ENCODE measurements at regions not wholly inside any gene's neighbourhood (a gene's known extent, or its start where the extent isn't known, plus 50 kb on each side); places are given as distances from the start of the nearest gene placed in this dataset.
A peak's percentile ranks its signal among the peaks of the same experiment; 100 is the strongest.
"Not testable (repeated sequence)": the region's sequence is repeated elsewhere in the genome, so short reads cannot be mapped to it uniquely, and the experiment has no call there.

DNA sequence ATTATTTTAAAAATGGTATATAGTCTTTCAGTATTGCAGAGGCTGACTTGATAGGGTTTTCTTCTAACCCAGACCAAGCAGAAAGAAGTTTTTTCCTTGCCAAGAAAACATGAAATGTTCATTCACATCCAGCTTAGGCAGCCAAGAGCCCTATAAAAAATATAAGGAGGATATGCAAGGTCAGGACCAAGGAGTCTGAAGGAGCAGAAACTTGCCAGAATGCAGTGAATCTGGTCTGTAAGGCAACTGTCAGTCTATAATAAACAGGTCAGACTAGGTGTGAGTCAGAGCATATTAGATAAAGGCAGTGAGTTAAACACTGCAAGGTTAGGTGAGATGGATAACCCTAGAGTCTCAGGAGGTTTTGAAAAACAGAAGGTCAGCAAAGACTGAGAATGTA lies 645.5 kb downstream of the C12orf50 start:
- no peak for DNase-seq
- in situ Hi-C loops (cut with MboI; ENCODE audit: low pct_unique_long_range_greater_than_20kb, low sequenced_read_pairs): no loop called here

DNA sequence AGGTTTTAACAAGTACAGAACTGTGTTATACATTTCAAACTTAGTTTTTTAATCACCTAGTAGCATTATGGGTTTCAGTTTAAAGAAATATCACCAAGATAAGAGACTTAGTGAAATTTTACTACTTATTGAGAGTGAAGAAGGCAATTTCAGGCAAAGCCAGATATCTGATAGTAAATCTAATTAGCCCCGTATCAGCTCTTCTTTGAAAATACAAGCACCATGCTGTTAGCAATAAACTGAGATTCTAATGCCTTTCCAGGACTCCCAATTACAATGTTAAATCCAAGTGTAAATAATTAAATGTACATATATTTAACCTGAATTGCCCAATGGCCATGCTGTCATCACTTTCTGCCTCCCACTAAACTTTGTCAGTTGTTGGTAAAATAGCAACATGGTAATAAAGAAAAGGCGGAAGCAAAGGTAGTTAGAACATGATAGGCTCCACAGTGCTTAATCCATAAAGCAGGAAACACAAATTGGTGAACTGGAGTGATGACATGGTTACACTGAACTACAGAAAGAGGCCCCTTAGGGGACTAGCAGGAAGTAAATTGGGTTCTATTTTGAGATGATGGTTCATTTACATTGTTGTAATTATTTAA lies 646.1 kb downstream of the C12orf50 start:
- in situ Hi-C loops (cut with MboI; ENCODE audit: low pct_unique_long_range_greater_than_20kb, low sequenced_read_pairs): no loop called here
- no peak for DNase-seq

DNA sequence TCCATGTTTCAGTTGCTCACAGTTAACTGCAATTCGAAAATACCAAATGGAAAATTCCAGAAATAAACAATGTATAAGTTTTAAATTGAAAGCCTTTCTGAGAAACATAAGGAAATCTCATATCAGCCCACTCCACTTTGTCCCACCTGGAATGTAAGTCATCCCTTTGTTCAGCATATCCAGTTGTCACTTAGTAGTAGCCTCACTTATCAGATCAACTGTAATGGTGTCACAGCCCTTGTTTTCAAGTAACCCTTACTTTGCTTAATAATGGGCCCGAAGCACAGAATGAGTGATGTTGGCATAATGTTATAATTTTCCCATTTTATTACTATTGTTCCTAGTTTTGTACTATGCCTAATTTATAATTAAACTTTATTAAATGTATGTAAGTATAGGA lies 646.8 kb downstream of the C12orf50 start:
- no peak for DNase-seq
- in situ Hi-C loops (cut with MboI; ENCODE audit: low pct_unique_long_range_greater_than_20kb, low sequenced_read_pairs): no loop called here

DNA sequence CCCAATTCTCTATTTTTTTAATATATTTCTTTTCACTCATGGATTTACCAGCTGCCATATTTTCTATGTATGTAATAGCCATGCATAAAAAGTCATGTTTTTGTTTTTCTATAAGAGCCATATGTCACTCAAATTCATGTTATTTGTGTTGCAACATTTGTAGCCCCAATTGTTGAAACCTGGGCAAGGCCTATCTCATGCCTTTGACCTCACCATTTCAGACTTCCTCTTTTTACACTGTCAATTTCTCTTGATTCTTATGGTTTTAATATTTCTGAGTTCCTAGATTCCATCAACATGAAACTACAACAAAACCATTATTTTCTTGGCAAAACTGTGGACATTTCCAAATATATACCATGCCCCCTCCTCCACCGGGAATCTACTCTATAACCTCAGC lies 647.5 kb downstream of the C12orf50 start:
- in situ Hi-C loops (cut with MboI; ENCODE audit: low pct_unique_long_range_greater_than_20kb, low sequenced_read_pairs): no loop called here
- peak; percentile 8 for DNase-seq

DNA sequence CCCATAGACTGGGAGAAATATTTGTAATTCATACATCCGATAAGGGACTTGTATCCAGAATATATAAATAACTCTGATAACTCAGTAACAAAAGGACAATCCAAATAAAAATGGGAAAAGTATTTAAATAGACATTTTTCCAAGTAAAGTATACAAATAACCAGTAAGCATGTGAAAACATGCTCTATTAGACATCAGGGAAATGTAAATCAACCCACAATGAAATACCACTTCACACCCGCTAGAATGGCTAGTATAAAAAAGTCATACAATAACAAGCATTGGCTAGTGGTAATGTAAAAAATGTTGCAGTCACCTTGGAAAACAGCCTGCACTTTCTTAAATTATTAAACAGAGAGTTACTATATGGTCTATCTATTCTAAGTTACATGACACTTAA lies 650.7 kb downstream of the C12orf50 start:
- in situ Hi-C loops (cut with MboI; ENCODE audit: low pct_unique_long_range_greater_than_20kb, low sequenced_read_pairs): no loop called here
- DNase-seq: no peak

DNA sequence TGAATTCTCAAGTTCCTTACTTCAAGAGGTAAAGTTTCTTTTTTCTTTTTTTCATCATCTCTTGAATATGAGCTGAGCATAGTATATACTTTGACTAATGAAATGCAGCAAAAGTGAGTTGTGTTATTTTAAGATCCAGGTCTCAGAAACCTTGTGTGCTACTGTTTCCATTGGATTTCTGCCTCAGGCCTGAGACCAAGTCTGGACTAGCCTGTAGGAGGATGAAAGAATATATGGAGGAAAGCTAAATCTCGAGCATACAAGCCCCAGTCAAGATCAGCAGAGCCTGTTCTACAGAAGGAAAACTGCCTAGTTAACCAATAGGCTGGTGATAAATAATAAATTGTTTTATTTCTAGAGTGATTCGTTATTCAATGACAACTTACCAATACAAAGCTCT lies 652.5 kb downstream of the C12orf50 start:
- no peak for DNase-seq
- in situ Hi-C loops (cut with MboI; ENCODE audit: low pct_unique_long_range_greater_than_20kb, low sequenced_read_pairs): no loop called here

DNA sequence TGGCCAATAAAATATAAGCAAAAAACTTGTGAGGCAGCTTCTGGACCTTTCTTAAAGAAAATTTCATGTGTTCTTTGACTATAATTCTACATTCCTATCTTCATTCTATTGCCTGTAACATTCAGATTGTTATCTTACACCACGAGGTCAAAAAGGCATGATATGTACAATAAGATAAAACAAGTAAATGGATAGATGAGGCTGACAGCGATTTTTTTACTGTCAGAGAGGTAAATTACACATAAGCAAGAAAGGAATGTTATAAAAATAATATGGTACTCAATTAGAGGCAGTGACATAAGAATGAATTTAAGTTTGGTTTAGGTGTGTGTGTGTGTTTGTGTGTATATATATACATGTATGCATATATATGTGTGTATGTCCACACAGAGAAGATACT lies 660.0 kb downstream of the C12orf50 start:
- in situ Hi-C loops (cut with MboI; ENCODE audit: low pct_unique_long_range_greater_than_20kb, low sequenced_read_pairs): no loop called here
- DNase-seq: no peak

DNA sequence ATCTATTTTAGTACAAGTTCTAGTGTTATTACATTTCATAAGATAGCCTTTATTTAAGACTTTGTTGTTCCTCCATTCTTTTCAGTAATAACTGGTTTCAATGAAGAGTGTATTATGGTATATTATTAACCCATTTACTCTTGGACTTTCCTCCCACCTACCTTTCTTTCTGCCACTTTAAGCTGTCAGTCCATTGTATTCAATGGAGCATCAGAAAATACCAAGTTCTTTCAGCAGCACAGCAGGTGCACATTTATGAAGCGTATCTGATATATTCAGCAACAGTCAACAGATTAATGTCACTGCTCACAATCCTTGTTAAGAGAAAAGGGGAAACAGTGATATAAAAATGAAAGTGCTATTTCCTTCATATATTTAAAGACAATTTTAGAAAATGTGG lies 660.9 kb downstream of the C12orf50 start:
- in situ Hi-C loops (cut with MboI; ENCODE audit: low pct_unique_long_range_greater_than_20kb, low sequenced_read_pairs): no loop called here
- DNase-seq: no peak

DNA sequence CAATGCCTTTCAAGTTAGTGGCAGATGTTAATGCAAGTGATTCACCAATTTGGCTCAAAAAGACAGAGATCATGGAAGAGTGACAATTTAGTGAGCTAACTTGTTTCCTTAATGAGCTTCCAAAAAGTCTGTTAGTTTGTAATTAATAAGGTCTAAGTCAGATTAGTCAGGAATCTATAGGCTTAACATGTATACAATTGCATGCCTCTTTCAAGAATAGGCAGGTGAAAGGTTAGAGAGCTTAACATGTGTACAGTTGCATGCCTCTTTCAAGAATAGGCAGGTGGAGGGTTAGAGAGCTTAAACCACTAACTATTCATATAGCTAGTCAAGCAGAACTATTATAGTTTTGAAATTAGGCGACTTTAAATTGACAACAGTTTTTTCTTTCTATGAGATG lies 663.8 kb downstream of the C12orf50 start:
- DNase-seq: no peak

DNA sequence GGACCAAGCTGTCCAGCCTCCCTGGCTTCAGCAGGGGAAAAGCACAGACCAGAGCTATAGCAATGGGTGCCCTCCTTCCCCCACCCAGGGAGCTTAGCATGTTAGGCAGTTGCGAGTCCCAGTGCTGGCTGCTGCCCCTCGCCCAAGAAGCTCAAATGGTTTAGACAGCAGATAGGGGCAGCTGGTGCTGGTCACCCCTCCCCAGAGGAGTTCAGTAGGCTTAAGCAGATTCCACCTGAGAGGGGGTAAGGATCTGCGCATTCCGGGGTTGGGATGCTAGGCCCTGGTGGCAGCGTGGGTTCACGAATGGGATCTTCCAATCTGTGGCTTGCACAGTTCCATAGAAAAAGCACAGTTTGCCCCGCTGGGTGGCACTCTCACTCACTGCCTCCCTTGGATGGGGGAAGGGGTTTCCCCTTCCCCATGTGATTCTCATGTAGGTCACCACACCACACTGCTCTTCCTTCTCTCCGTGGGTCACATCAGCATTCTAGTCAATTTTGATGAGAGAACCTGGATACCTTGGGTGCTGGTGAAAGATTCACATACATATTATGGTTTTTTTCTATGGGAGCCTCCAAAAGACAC lies 665.6 kb downstream of the C12orf50 start:
- no peak for DNase-seq
- in situ Hi-C loops (cut with MboI; ENCODE audit: low pct_unique_long_range_greater_than_20kb, low sequenced_read_pairs): no loop called here

More for the DNA sequence above, 663.8 kb downstream of the C12orf50 start:
- in situ Hi-C loops (cut with MboI; ENCODE audit: low pct_unique_long_range_greater_than_20kb, low sequenced_read_pairs): no loop called here

DNA sequence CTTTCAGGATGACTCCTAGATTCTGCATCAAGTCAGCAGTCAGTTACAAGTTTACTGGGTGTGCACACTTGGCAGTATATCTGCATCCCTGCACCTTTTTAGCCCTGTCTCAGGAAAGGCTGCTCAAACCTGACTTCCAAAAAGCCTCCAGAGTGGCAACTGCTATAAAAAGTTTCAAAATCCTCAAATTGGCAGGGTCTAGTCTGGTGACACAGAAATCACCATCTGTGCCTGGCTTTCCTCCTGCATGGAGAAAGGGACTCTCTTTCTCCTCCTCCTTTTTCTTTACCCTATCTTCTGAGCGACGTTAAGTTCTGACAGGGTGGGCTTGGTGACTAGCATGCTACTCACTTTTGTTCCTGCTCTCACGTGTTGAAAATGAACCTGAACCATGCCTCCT lies 679.5 kb downstream of the C12orf50 start:
- in situ Hi-C loops (cut with MboI; ENCODE audit: low pct_unique_long_range_greater_than_20kb, low sequenced_read_pairs): no loop called here
- no peak for DNase-seq

DNA sequence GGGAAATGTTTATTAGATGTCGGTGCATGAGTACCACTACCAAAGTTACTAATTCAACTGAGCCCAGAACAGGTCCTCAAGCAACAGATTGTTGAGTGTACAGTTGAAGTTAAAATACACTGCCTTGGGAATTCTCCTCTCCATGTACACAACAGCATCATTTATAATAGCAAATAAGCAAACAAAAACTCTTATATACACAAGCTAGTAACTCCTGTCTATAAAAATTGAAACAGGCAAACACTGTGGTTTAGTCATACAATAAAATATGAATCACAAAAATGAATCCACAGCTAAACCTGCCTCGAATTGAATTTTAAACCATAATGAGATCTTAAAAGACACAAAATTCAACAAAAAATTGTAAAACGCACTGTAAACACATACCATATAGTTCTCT lies 681.1 kb downstream of the C12orf50 start:
- no peak for DNase-seq
- in situ Hi-C loops (cut with MboI; ENCODE audit: low pct_unique_long_range_greater_than_20kb, low sequenced_read_pairs): no loop called here

DNA sequence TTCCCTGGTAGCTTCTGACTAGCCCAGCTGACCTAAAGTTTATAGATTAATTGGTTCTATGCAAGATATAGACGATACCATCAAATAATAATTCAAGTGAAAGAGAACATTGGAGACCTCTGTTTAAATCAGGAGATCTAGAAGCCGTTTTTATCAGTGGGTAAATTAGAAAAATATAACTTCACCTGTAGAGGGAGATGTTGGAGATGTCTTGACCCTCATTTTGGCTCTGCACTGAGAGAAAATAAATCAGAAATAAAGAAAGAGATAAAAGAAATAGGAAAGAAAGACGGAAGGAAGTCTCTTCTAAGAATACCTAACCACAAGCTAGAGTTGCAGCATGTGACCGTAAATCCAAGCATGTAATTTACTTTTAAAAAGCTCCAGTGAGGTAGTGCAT lies 684.5 kb downstream of the C12orf50 start:
- in situ Hi-C loops (cut with MboI; ENCODE audit: low pct_unique_long_range_greater_than_20kb, low sequenced_read_pairs): no loop called here
- no peak for DNase-seq

DNA sequence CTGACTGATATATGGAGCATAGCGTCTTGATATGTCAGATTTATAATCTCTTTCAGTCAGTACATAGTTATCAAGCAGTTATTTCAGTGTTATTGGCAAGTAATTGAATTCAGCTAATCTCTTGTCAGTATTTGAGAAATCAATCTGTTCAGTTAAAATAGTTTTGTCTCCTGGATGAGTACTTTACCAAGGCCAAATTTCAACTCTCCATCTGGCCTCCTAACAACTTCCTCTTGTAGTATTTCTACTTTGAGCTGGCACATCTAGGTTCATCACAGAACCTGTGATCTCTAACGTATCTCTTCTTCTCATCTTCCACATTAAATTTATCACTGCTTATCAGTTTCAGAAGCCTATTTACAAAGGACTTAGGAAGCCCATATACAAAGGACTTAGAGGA lies 690.5 kb downstream of the C12orf50 start:
- no peak for DNase-seq
- in situ Hi-C loops (cut with MboI; ENCODE audit: low pct_unique_long_range_greater_than_20kb, low sequenced_read_pairs): no loop called here

DNA sequence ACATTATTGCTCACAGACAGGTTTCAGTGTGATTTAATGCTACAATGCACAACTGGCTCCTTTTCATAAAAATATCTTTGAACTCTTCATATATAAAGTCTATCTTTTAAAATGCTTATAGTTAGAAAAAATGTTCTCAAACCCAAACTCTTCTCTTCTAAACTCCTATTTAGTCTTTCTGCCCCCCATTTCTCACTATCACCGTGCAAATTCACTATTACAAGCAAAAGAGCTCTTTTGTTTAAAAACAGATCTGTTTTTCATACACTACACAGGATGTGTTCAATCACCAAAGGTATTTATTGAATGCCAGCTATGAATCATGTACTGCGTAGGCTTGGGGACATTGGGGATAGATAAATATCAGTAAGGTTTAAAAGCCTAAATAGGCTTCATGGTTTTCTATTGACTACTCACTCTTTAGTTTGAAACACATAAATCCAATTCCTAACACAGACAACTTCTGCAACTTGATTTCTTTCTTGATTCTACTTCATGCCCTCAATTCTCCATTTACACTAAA lies 692.3 kb downstream of the C12orf50 start:
- DNase-seq: no peak
- in situ Hi-C loops (cut with MboI; ENCODE audit: low pct_unique_long_range_greater_than_20kb, low sequenced_read_pairs): no loop called here

DNA sequence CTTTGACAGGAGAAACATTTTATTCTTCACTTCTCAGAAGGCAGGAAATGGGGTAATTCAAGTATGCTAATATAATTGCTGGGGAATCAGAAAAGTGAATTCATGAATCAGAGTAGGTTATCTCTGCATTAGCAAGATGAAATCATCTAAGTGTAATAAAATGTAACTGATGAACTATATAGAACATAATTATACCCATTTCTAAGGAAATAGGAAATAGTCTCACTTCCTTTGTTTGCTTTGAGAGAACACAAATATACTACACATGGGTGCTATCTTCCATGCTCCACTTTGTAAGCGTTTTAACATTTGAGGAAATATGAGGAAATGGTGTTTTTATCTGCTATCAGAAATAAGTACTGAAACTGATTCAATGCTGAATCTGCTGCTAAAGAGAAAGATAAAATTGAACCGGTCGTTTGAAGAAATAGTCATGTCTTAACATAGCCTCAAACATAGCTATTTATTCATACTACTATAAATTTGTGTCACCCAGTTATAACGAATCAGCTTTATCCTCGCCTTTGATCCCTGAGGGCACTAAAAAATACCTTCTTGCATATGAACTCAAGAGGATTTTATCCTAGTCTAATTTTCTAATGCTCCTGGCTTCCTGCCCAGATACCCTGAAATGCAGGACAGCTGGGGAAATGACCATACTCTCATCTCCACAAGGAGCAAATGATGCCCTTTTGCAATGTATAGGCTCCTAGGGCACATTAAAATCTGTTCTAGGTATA lies 696.0 kb downstream of the C12orf50 start:
- in situ Hi-C loops (cut with MboI; ENCODE audit: low pct_unique_long_range_greater_than_20kb, low sequenced_read_pairs): no loop called here
- no peak for DNase-seq

DNA sequence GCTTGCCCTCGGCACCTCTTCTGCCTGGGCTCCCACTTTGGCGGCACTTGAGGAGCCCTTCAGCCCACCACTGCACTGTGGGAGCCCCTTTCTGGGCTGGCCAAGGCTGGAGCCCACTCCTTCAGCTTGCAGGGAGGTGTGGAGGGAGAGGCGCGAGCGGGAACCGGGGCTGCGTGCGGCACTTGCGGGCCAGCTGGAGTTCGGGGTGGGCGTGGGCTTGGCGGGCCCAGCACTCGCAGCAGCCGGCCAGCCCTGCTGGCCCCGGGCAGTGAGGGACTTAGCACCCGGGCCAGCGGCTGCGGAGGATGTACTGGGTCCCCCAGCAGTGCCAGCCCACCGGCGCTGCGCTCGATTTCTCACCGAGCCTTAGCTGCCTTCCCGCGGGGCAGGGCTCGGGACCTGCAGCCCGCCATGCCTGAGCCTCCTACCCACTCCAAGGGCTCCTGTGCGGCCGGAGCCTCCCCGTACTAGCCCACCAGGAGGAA lies 699.1 kb downstream of the C12orf50 start:
- DNase-seq; in situ Hi-C loops (cut with MboI; ENCODE audit: low pct_unique_long_range_greater_than_20kb, low sequenced_read_pairs): not testable (repeated sequence)

DNA sequence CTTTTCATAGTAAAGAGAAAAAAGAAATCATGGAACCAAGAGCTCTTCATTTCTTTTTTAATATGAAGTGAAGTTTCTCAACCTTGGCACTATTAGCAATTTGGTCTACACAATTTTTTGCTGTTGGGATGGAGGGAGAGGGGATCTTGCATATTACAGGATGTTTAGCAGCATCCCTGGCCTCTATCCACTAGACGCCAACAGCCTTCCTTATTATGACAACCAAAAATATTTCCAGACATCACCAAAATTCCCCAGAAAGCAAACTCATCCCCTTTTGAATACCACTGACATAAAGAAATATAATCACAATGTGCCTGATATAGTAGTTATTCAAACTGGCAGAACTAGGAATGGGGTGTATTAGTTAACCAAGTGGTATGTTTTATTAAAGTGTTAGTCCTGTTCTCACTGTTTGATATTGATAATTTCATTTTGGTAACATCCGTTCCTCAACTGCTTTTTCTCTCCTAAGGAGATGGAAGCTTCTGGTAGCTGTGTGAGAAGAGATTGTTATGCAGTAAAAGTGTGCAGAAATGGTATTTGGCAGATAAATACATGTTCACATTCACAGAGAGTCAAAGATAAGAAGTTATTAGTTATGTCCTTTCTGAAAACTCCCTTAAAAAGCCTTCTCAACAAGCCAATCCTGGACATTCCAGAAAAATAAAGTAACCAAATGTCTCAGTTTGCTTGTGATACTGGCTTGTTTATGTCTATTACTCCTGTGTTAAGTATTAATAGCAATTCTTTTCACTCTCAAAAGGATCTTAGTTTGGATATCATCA lies 699.9 kb downstream of the C12orf50 start:
- DNase-seq: no peak
- in situ Hi-C loops (cut with MboI; ENCODE audit: low pct_unique_long_range_greater_than_20kb, low sequenced_read_pairs): no loop called here

DNA sequence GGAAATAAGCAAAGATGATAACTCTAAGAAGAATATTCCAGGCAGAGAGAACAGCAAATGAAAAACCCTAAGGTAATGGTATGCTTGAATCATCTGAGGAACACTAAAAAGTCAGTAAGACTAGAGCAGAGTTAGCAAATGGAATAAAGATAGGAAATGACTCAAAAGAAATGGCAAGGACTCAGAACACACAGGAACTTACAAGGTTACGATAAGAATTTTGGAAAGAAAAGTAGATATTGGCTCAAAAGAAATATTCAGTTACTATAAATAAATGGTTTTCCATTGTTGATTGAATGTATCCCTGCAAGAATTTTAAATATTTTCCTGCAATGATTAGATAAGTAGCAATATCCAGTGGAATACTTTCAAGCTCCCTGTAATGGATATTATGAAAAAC lies 705.8 kb downstream of the C12orf50 start:
- DNase-seq: no peak
- in situ Hi-C loops (cut with MboI; ENCODE audit: low pct_unique_long_range_greater_than_20kb, low sequenced_read_pairs): no loop called here

DNA sequence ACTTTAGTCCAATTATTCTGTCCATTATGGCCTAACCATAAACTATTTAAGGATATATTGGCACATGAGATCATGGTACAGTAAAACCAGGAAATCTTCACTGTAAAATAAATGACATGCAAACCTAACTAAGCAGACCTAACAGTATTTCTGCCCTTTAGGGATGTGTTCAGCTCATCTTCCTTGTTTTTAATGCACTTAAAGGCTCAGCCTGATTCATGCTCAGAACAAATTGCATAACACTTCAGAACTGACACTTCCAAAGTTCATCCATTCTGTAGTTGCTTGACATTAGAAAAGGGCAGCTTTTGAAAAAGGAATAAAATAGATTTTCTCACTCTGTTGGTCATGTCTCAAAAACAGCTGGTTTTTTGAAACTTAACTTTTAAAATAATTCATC lies 708.5 kb downstream of the C12orf50 start:
- DNase-seq: no peak

More for the DNA sequence above, 708.5 kb downstream of the C12orf50 start:
- in situ Hi-C loops (cut with MboI; ENCODE audit: low pct_unique_long_range_greater_than_20kb, low sequenced_read_pairs): no loop called here
